DMS 273 (cell line): ENCODE measurements at regions not wholly inside any gene's neighbourhood (a gene's known extent, or its start where the extent isn't known, plus 50 kb on each side); places are given as distances from the start of the nearest gene placed in this dataset.
"Not testable (repeated sequence)": the region's sequence is repeated elsewhere in the genome, so short reads cannot be mapped to it uniquely, and the experiment has no call there.

Source experiments
- DNase-seq: peaks from one replicate; lab custom pipeline; 2025; ENCODE audit not compliant: unreplicated experiment; lab: John Stamatoyannopoulos, UW

DNA sequence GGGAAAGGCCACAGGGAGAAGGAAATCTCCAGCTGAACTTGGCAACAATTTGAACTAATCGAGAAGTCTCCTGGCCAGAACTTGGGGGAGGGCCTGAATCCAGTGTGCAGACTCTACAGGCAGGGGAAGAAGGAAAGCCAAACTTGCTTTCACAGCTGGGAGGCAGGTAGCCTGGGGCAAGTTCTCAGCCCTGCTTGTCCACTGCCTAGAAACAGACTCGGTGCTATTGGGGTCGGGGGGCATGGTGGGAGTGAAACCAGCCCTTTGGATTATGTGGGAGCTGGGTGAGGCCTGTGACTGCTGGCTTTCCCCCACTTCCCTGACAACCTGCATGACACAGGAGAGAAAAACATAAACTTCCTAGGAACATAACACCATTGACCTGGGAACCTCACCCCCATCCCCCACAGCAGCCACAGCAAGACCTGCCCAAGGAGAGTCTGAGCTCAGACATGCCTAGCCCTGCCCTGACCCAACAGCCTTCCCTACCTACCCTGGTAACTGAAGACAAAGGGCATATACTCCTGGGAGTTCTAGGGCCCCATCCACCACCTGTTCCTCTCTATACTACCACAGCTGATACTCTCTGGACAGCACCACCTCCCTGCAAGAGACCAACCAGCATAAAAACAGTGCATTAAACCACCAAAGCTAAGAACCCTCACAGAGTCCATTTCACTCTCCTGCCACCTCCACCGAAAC lies 103.7 kb upstream of the MNS1 start:
- DNase-seq: peak; percentile 55

DNA sequence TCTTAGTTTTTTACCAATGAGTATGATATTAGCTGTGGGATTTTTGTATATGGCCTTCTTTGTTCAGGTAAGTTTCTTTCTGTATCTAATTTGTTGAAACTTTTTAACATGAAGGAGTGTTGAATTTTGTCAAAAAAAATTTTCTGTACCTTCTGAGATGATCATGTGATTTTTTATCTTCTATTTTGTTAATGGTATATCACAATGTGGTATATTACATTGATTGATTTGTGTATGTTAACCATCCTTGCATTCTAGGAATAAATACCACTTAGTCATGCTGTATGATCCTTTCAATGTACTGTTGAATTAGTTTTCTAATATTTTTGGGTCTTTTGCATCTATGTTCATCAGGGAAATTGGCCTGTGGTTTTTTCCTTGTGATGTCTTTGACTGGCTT lies 92.5 kb upstream of the MNS1 start:
- no peak for DNase-seq

DNA sequence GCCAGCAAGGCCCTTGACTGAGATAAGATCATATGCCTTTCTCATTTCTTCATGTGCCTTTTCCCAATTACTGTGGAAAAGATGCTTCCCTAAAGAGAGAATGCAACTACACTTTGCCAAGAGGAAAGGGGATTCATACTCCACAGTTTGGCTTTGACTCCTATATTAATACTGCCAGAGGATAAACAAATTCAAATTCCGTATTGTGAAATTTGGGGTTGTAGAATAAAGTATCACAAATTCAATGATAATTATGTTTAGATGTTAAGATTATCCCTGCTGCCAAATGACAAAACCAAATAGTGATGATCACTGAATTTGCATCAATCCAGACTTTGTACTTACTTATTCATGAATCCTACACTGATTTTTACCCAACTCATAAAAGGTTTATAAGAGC lies 88.5 kb upstream of the MNS1 start:
- no peak for DNase-seq

DNA sequence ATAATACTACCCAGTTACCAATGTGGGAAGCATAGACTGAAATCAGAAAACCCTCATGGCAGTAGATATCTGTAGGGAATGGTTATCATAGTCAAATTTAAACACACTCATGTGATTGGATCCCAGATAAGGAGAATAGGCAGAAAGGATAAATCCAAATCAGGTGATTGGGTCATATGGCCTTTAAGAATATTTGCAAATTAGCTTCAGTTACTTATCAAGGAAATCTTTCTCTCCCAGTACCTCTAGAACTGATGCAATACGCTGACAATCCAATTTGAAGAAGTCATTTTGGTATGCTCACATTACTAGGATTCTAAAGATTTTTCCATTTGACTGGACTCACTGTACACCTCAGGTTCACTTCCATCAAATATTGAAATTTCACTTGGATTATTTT lies 87.7 kb upstream of the MNS1 start:
- no peak for DNase-seq

DNA sequence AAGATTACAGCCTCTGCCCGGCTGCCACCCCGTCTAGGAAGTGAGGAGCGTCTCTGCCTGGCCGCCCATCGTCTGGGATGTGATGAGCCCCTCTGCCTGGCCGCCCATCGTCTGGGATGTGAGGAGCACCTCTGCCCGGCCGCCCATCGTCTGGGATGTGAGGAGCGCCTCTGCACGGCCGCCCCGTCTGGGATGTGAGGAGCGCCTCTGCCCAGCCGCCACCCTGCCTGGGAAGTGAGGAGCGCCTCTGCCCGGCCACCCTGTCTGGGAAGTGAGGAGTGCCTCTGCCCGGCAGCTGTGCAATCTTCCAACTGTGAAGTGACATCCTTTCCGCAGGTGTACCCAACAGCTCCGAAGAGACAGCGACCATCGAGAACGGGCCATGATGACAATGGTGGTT lies 75.6 kb upstream of the MNS1 start:
- not testable (repeated sequence) for DNase-seq

DNA sequence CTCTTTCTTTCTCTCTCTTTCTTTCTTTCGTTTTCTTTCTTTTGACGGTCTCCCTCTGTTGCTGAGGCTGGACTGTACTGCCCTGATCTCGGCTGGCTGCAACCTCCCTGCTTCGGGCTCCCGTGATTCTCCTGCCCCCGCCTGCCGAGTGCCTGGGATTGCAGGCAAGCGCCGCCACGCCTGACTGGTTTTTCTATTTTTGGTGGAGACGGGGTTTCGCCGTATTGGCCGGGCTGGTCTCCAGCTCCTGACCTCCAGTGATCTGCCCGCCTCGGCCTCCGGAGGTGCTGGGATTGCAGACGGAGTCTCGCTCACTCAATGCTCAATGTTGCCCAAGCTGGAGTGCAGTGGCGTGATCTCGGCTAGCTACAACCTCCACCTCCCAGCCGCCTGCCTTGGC lies 75.2 kb upstream of the MNS1 start:
- not testable (repeated sequence) for DNase-seq

DNA sequence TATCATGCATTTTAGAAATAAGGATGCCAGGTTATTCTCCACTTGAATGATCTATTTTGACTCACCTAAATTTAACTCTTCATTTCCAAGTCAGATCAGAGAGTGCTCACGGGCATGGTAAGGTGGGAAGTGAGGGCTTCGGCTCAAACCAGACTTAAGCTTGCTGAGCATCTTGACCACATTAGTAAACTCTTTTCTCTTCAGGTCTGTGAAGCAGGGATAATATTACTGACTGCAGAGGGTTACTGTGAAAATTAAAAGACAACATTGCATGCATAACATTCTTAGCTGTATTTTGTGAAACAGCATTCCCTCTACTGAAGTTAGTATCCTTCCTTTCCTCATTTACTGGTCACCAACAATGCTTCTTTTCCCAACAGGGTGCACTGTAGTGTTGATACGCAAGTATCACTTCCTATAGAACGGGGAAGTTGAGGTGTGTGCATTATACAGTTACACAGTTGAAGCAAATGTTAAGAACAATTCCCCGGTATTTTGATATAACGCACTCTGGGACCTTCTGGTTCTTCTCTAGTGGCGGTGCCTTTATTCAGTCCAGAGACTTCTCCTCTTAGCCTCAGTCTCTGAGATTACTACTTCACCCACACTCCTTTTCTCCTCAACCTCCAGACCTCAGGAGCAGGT lies 74.1 kb upstream of the MNS1 start:
- no peak for DNase-seq

DNA sequence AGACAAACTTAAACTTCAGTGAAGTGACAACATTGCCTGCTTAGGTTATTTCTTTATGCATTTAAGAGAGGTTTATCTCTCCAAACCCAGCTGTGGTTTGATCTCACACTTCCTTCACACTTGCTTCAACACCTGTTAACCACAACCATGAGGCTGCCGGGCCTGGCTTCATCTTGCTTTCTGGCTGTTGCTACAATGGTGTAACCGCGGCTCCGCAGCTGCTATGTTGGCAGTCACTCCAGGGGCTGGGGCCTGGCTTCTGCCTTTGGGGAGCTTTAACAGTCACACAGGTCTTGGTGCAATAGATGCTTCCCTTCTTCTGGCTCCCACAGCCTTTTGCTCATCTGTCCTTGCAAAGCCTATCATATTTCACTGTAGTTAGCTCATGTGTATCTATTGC lies 72.9 kb upstream of the MNS1 start:
- DNase-seq: peak; percentile 64

DNA sequence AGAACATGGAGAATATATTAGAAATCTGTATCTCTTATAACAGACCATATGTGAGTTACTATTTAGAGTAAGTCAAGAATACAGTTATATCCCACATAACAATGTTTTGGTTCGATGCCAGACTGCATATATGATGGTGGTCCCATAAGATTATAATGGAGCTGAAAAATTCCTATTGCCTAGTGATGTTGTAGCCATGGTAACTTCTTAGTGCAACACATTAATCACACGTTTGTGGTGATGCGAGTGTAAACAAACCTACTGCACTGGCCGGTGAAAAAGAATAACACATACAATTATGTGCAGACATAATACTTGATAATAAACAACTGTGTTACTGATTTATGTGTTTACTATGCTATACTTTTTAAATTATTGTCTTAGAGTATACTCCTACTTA lies 69.8 kb upstream of the MNS1 start:
- no peak for DNase-seq

DNA sequence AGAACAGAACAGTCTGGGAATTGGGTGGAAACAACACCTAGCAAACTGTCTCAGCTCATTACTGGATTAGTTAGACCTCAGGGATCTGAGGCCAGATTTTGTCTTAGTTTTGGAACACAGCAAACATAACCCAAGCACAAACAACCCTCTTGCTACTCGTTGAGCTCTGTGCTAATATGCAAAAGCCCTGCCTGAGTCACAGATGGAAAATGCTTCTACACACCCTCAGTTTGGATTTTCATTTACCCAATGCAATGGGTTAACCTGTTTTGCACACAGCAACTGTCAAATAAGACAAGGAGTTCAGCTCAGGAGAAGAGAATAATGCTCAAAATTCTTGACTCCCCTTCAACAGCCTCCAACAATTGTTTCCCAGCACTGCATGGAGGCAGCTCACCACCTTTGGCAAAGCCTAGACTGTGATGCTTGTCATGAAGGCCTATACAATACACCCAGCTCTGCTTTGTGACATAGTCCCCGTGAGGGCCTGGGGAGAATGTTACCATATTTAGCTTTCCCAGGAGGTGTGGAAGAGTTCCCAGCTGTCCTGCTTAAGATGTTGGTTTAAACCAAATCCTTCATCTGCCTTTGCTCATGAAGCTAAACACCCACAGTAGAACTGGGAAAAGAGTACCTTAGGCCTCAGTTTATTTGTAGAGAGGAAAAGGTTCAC lies 68.9 kb upstream of the MNS1 start:
- peak; percentile 1 for DNase-seq

DNA sequence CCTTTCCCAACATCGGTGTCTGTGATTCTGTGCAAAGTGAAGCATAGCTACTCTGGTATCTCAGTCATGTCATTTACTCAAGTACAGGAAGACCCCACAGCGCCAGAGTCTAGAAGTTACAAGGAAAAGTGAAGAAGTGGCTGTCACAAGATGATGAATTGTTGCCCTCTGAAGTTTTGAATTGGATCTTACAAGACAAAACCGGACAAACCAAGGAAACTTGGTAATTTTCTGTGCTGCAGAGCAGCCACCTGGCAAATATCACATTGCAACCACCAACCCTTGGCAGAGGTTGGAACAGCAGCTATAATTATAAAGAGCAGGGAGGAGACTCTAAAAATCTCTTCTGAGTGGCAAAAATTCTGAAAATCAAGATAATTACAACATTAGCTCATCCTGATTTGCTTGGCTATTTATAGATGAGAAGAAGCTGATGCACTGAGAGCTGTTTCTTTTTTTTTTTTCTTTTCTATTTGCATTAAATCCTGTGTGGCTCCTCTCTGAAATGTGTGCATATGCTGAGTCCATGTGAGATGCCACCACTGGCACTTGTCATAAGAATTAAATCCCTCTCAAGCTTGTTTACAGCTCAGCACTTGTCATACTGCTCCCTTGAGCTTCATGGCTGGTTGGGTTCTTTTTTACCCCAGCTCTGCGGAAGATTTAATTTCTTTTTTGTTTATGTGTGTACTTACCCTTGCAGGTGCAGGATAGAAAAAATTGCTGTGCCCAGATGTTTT lies 68.0 kb upstream of the MNS1 start:
- DNase-seq: peak; percentile 42

DNA sequence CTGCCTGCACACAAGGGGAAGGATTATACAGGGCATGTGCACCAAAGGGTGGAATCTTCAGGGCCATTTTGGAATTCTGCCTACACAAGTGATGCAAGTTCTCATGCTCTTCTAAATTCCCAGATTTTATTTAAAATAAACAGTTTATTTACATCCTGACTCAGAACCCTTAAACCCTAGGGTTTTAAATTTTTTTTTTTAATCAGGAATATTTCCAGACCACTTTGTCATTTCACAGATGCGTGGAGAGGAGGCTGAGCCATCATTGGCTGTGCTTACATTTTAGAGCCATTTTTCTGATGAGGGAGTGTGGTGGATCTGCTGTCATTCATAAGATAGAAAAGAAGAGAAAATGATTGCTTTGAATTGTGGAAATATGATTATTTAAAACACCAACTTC lies 65.2 kb upstream of the MNS1 start:
- no peak for DNase-seq

DNA sequence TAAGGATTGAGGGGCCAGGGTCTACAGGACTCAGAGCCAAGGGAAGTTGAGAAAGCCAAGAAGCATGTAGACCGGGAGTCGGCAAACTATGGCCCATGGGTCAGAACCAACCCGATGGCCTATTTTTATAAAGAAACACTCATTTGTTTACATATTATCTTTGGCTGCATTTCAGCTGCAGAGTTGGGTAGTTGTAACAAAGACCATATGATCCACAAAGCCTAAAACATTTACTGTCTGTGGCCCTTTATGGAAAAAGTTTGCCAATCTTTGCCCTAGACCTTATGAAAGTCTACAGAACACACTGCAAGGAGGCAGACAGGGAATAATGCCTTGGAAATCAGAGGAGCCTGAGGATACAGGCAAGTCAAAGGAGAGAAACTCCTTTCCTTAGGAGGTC lies 63.2 kb upstream of the MNS1 start:
- DNase-seq: no peak

DNA sequence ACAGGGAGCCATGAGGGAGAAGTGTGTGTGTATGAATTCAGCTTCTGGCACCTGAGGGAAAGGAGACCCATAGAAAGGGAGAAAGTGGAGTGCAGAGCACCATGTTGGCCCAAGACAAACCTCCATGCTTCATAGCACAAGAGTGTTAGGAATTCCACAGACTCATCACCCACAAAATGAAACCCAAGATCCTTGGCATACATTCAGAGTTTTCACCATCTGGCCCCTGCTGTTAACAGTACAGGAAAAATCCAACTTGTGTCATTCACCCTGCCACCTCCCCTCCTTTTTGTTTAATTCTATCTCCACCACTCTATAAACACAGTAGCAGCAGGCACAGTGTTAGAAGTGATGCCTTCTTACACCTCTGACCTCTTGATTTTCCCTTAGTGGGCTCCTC lies 60.0 kb upstream of the MNS1 start:
- peak; percentile 90 for DNase-seq

DNA sequence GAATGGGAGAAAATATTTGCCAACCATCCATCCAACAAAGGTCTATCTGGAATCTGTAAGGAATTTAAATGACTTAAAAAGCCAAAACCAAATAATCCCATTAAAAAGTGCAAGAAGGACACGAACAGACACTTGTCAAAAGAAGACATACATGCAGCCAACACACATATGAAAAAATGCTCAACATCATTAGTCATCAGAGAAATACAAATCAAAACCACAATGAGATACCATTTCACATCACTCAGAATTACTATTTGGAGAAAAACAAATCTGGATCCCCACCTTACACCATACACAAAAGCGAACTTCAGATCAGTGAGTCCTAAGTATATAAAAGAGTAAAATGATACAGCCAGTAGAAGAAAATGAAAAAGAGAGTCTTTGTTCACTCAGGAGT lies 58.6 kb upstream of the MNS1 start:
- no peak for DNase-seq

DNA sequence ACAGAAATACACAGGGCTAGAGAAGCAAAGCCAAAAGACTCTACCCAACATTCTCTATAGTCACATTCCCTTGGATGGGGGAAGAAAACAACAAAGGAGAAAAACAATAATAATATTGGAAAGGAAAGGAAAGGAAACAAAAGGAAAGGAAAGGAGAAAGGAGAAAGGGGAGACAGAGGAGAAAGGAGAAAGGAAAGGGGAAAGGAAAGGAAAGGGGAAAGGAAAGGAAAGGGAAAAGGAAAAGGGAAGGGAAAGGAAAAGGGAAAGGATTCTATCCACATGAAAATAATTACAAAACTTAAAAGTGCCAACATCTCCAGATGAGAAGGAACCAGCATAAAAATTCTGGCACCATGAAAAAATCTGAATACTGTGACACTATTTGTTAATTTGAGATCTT lies 54.1 kb upstream of the MNS1 start:
- no peak for DNase-seq
